WTC11 (cell line): ENCODE measurements at regions not wholly inside any gene's neighbourhood (a gene's known extent, or its start where the extent isn't known, plus 50 kb on each side); places are given as distances from the start of the nearest gene placed in this dataset.

Experiments
- AFF4 ChIP-seq: sonication (generic); formaldehyde crosslinking; IDR thresholded peaks from 2 replicates; pipeline ENCODE4 v1.8.1; 2023; ENCODE audit warnings: mild to moderate bottlenecking, missing genetic modification reagents, borderline replicate concordance
- CREB1 ChIP-seq: sonication (generic); formaldehyde crosslinking; IDR thresholded peaks from 2 replicates; pipeline ENCODE4 v1.8.0; 2023; ENCODE audit warnings: mild to moderate bottlenecking, missing genetic modification reagents
- CTCF ChIP-seq: fragments of 200-600 bp; IDR thresholded peaks from 2 replicates; pipeline ENCODE4 v1.8.0; 2022; ENCODE audit warnings: antibody characterized with exemption
- ESRRA ChIP-seq: sonication (generic); formaldehyde crosslinking; IDR thresholded peaks from 2 replicates; pipeline ENCODE4 v1.8.1; 2022; ENCODE audit warnings: mild to moderate bottlenecking, missing genetic modification reagents, borderline replicate concordance
- FOXP1 ChIP-seq: sonication (generic); formaldehyde crosslinking; IDR thresholded peaks from 2 replicates; pipeline ENCODE4 v1.8.0; 2022; ENCODE audit warnings: missing genetic modification reagents, mild to moderate bottlenecking, moderate library complexity, borderline replicate concordance
- NFATC4 ChIP-seq: fragments of 250-450 bp; sonication (Bioruptor Pico); IDR thresholded peaks from 2 replicates; pipeline ENCODE4 v1.9.0; 2021; ENCODE audit warnings: mild to moderate bottlenecking
- NR3C1 ChIP-seq: sonication (generic); formaldehyde crosslinking; conservative IDR thresholded peaks from 2 replicates; pipeline ENCODE4 v1.8.1; 2023; ENCODE audit warnings: low read depth, mild to moderate bottlenecking, missing genetic modification reagents
- OVOL2 ChIP-seq: fragments of 250-450 bp; sonication (Bioruptor Pico); IDR thresholded peaks from 2 replicates; pipeline ENCODE4 v1.9.0; 2021; ENCODE audit warnings: mild to moderate bottlenecking, borderline replicate concordance
- STAT6 ChIP-seq: sonication (generic); formaldehyde crosslinking; conservative IDR thresholded peaks from 2 replicates; pipeline ENCODE4 v1.8.1; 2023; ENCODE audit warnings: mild to moderate bottlenecking, low read depth, missing genetic modification reagents, moderate library complexity
- TF ChIP-seq, protein P1 (sequence below): sonication (generic); formaldehyde crosslinking; IDR thresholded peaks from 2 replicates; pipeline ENCODE4 v1.8.0; 2022; ENCODE audit warnings: missing genetic modification reagents
- TF ChIP-seq, protein P2 (sequence below): sonication (generic); formaldehyde crosslinking; IDR thresholded peaks from 2 replicates; pipeline ENCODE4 v1.8.1; 2023; ENCODE audit warnings: mild to moderate bottlenecking, missing genetic modification reagents

GRCh38 chr7:106584914-106585759 lies 75.8 kb downstream of the CCDC71L start:
- TF ChIP-seq, protein P1, sequence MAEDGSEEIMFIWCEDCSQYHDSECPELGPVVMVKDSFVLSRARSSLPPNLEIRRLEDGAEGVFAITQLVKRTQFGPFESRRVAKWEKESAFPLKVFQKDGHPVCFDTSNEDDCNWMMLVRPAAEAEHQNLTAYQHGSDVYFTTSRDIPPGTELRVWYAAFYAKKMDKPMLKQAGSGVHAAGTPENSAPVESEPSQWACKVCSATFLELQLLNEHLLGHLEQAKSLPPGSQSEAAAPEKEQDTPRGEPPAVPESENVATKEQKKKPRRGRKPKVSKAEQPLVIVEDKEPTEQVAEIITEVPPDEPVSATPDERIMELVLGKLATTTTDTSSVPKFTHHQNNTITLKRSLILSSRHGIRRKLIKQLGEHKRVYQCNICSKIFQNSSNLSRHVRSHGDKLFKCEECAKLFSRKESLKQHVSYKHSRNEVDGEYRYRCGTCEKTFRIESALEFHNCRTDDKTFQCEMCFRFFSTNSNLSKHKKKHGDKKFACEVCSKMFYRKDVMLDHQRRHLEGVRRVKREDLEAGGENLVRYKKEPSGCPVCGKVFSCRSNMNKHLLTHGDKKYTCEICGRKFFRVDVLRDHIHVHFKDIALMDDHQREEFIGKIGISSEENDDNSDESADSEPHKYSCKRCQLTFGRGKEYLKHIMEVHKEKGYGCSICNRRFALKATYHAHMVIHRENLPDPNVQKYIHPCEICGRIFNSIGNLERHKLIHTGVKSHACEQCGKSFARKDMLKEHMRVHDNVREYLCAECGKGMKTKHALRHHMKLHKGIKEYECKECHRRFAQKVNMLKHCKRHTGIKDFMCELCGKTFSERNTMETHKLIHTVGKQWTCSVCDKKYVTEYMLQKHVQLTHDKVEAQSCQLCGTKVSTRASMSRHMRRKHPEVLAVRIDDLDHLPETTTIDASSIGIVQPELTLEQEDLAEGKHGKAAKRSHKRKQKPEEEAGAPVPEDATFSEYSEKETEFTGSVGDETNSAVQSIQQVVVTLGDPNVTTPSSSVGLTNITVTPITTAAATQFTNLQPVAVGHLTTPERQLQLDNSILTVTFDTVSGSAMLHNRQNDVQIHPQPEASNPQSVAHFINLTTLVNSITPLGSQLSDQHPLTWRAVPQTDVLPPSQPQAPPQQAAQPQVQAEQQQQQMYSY (CRISPR knock-in tag): no peak
- TF ChIP-seq CTCF: no peak
- no peak for TF ChIP-seq AFF4 (CRISPR knock-in tag)
- TF ChIP-seq, protein P2, sequence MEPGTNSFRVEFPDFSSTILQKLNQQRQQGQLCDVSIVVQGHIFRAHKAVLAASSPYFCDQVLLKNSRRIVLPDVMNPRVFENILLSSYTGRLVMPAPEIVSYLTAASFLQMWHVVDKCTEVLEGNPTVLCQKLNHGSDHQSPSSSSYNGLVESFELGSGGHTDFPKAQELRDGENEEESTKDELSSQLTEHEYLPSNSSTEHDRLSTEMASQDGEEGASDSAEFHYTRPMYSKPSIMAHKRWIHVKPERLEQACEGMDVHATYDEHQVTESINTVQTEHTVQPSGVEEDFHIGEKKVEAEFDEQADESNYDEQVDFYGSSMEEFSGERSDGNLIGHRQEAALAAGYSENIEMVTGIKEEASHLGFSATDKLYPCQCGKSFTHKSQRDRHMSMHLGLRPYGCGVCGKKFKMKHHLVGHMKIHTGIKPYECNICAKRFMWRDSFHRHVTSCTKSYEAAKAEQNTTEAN (CRISPR knock-in tag): no peak
- TF ChIP-seq CREB1 (CRISPR knock-in tag): no peak
- TF ChIP-seq ESRRA (CRISPR knock-in tag): no peak
- TF ChIP-seq NFATC4 (CRISPR knock-in tag): no peak
- TF ChIP-seq OVOL2: no peak
- no peak for TF ChIP-seq STAT6 (CRISPR knock-in tag)
- TF ChIP-seq FOXP1 (CRISPR knock-in tag): no peak
- no peak for TF ChIP-seq NR3C1
